ENCODE measurements at regions not wholly inside any gene's neighbourhood (a gene's known extent, or its start where the extent isn't known, plus 50 kb on each side); places are given as distances from the start of the nearest gene placed in this dataset.
A peak's percentile ranks its signal among the peaks of the same experiment; 100 is the strongest.

- no peak overlapping the region for H3K27ac Mint-ChIP-seq
- H3K4me3 Mint-ChIP-seq = no peak overlapping the region
- Histone ChIP-seq H3K4me1 (ENCODE audit: control insufficient read depth, insufficient read depth, low read length) (no peaks in the 10 kb centered on the region), H3K4me3 (ENCODE audit: low read length) (no peak overlapping the region), H3K27ac (ENCODE audit: low read depth, low read length) (no peak overlapping the region), H3K36me3 (ENCODE audit: control insufficient read depth, insufficient read depth, low read length) (no peaks in the 10 kb centered on the region), H3K9ac (ENCODE audit: extremely low read depth, low read length, poor library complexity, severe bottlenecking) (no peak overlapping the region), H3K27me3 (ENCODE audit: control insufficient read depth, insufficient read depth, low read length, poor library complexity, severe bottlenecking) (no peaks in the 10 kb centered on the region), H3K9me3 (ENCODE audit: control insufficient read depth, low read length) (no peaks in the 10 kb centered on the region)
- H3K36me3 Mint-ChIP-seq (ENCODE audit: low read depth) = no peaks in the 10 kb centered on the region
- no peaks in the 10 kb centered on the region for H3K9me3 Mint-ChIP-seq
- TF ChIP-seq, protein P1, sequence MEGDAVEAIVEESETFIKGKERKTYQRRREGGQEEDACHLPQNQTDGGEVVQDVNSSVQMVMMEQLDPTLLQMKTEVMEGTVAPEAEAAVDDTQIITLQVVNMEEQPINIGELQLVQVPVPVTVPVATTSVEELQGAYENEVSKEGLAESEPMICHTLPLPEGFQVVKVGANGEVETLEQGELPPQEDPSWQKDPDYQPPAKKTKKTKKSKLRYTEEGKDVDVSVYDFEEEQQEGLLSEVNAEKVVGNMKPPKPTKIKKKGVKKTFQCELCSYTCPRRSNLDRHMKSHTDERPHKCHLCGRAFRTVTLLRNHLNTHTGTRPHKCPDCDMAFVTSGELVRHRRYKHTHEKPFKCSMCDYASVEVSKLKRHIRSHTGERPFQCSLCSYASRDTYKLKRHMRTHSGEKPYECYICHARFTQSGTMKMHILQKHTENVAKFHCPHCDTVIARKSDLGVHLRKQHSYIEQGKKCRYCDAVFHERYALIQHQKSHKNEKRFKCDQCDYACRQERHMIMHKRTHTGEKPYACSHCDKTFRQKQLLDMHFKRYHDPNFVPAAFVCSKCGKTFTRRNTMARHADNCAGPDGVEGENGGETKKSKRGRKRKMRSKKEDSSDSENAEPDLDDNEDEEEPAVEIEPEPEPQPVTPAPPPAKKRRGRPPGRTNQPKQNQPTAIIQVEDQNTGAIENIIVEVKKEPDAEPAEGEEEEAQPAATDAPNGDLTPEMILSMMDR (conservative IDR thresholded peaks at IDR 0.05) = no peak
- no peak for DNase-seq
- H3K4me1 Mint-ChIP-seq = no peaks in the 10 kb centered on the region
- 86% methylated on average over 2 of the region's 2 CpGs; no CpG with 5 or more reads in 1 of the 2 experiments for WGBS, 2 experiments (ENCODE audit: insufficient coverage in 1 of 2, insufficient read length in 1 of 2)
- H3K27me3 Mint-ChIP-seq (ENCODE audit: insufficient read depth) = peaks cover 8% of the 10 kb centered on the region
Observed at GRCh38 chr7:112997831-112998230, 88.8 kb downstream of the GPR85 start.

DNA sequence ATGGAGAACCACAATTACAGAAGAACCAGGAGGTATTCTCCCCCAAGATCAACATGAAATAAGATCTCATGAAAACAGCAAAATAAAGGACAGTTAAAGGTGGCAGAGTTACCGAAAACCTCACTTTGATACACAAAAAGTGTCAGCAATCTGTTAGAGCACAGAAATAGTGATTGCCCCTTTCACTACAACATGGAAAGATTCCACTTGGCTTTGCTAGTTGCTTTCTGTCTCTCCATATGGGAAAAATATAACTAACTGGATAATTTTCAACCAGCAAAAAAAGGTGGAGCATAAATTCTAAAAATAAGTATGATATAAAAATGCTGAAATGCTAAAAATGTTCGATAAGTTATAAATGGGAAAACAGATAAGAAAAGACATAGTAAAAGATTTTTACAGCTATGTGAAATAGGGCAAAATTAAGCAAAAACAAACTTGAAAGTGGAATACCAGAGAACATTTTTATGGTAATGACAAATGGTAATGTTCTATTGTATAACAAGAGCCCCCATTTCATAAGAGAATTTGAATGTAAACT is 90.2 kb downstream of the GPR85 start:
- Mint-ChIP-seq H3K9me3 (no peaks in the 10 kb centered on the region), H3K4me1 (no peaks in the 10 kb centered on the region), H3K4me3 (no peak overlapping the region), H3K27me3 (ENCODE audit: insufficient read depth) (peaks cover 3% of the 10 kb centered on the region), H3K27ac (no peak overlapping the region), H3K36me3 (ENCODE audit: low read depth) (no peaks in the 10 kb centered on the region)
- DNase-seq = no peak
- H3K27me3 ChIP-seq (ENCODE audit: control insufficient read depth, insufficient read depth, low read length, poor library complexity, severe bottlenecking) = no peaks in the 10 kb centered on the region
- no peak overlapping the region for H3K9ac ChIP-seq (ENCODE audit: extremely low read depth, low read length, poor library complexity, severe bottlenecking)
- H3K4me1 ChIP-seq (ENCODE audit: control insufficient read depth, insufficient read depth, low read length) = no peaks in the 10 kb centered on the region
- no peaks in the 10 kb centered on the region for H3K36me3 ChIP-seq (ENCODE audit: control insufficient read depth, insufficient read depth, low read length)
- no peak overlapping the region for H3K27ac ChIP-seq (ENCODE audit: low read depth, low read length)
- 85 to 100% methylated on average over 2 of the region's 2 CpGs for WGBS, 2 experiments (ENCODE audit: insufficient coverage in 1 of 2, insufficient read length in 1 of 2)
- TF ChIP-seq, protein P1 (conservative IDR thresholded peaks at IDR 0.05) = no peak
- no peak overlapping the region for H3K4me3 ChIP-seq (ENCODE audit: low read length)
- H3K9me3 ChIP-seq (ENCODE audit: control insufficient read depth, low read length) = no peaks in the 10 kb centered on the region

- H3K9ac ChIP-seq (ENCODE audit: extremely low read depth, low read length, poor library complexity, severe bottlenecking) = no peak overlapping the region
- no peaks in the 10 kb centered on the region for H3K36me3 Mint-ChIP-seq (ENCODE audit: low read depth)
- H3K27ac Mint-ChIP-seq = no peak overlapping the region
- 94 to 100% methylated on average over 2 to 3 of the region's 3 CpGs for WGBS, 2 experiments (ENCODE audit: insufficient coverage in 1 of 2, insufficient read length in 1 of 2)
- peaks cover 3% of the 10 kb centered on the region for H3K27me3 Mint-ChIP-seq (ENCODE audit: insufficient read depth)
- TF ChIP-seq, protein P1 (conservative IDR thresholded peaks at IDR 0.05) = no peak
- no peaks in the 10 kb centered on the region for H3K4me1 Mint-ChIP-seq
- H3K9me3 ChIP-seq (ENCODE audit: control insufficient read depth, low read length) = no peaks in the 10 kb centered on the region
- DNase-seq = peak; percentile 50
- H3K4me3 ChIP-seq (ENCODE audit: low read length) = no peak overlapping the region
- H3K27me3 ChIP-seq (ENCODE audit: control insufficient read depth, insufficient read depth, low read length, poor library complexity, severe bottlenecking) = no peaks in the 10 kb centered on the region
- H3K9me3 Mint-ChIP-seq = no peaks in the 10 kb centered on the region
- no peak overlapping the region for H3K4me3 Mint-ChIP-seq
- H3K27ac ChIP-seq (ENCODE audit: low read depth, low read length) = no peak overlapping the region
- H3K4me1 ChIP-seq (ENCODE audit: control insufficient read depth, insufficient read depth, low read length) = no peaks in the 10 kb centered on the region
- no peaks in the 10 kb centered on the region for H3K36me3 ChIP-seq (ENCODE audit: control insufficient read depth, insufficient read depth, low read length)
Observed at GRCh38 chr7:112995059-112995824, 91.4 kb downstream of the GPR85 start.
